ENCODE measurements at regions not wholly inside any gene's neighbourhood (a gene's known extent, or its start where the extent isn't known, plus 50 kb on each side); places are given as distances from the start of the nearest gene placed in this dataset.

DNA sequence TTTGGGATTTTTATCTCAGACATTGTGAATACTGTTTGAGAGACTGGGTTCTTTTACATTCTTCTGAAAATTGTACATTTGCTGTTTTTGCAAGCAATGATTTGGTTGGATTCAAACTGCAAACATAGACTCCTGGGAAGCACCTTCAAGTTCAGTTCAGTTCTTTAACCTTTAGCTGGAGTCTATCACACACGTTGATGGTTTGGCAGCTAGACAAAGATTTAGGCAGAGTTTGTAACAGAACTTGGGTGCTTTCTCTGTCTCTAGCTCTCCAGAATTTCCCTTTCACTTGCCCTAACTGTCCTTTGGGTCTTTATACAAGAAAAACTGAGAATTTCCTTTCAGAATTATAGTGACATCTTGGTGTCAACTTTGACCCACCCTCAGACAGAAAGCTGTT lies 556.6 kb downstream of the DIAPH3 start:
- no peak for TF ChIP-seq CTCF (tag by site-specific recombination; IDR thresholded peaks at IDR 0.05)
- no peak for TF ChIP-seq SP7 (tag by site-specific recombination; IDR thresholded peaks at IDR 0.05)
- TF ChIP-seq ZNF777 (tag by site-specific recombination; IDR thresholded peaks at IDR 0.05; ENCODE audit: borderline replicate concordance) = no peak
- TF ChIP-seq ZBTB20 (tag by site-specific recombination; IDR thresholded peaks at IDR 0.05) = no peak
- TF ChIP-seq TCF7L2 (IDR thresholded peaks at IDR 0.05; ENCODE audit: borderline replicate concordance, low read depth, low read length) = no peak
- TF ChIP-seq, protein P1, sequence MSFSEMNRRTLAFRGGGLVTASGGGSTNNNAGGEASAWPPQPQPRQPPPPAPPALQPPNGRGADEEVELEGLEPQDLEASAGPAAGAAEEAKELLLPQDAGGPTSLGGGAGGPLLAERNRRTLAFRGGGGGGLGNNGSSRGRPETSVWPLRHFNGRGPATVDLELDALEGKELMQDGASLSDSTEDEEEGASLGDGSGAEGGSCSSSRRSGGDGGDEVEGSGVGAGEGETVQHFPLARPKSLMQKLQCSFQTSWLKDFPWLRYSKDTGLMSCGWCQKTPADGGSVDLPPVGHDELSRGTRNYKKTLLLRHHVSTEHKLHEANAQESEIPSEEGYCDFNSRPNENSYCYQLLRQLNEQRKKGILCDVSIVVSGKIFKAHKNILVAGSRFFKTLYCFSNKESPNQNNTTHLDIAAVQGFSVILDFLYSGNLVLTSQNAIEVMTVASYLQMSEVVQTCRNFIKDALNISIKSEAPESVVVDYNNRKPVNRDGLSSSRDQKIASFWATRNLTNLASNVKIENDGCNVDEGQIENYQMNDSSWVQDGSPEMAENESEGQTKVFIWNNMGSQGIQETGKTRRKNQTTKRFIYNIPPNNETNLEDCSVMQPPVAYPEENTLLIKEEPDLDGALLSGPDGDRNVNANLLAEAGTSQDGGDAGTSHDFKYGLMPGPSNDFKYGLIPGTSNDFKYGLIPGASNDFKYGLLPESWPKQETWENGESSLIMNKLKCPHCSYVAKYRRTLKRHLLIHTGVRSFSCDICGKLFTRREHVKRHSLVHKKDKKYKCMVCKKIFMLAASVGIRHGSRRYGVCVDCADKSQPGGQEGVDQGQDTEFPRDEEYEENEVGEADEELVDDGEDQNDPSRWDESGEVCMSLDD (tag by site-specific recombination; IDR thresholded peaks at IDR 0.05) = no peak
- TF ChIP-seq ZNF530 (tag by site-specific recombination; IDR thresholded peaks at IDR 0.05; ENCODE audit: low read depth) = no peak

All from HEK293 (cell line).